GM12878 (cell line): ENCODE measurements at regions not wholly inside any gene's neighbourhood (a gene's known extent, or its start where the extent isn't known, plus 50 kb on each side); places are given as distances from the start of the nearest gene placed in this dataset.

Experiments
- CTCF ChIP-seq, 3 experiments: IDR thresholded peaks in 2 of 3; conservative IDR thresholded peaks in 1 of 3; 2 replicates each; pipeline ENCODE4 v1.5.1; 2011; ENCODE audit warnings: low read depth in 3 of 3, low read length in 3 of 3, mild to moderate bottlenecking in 3 of 3, control low read depth in 2 of 3, moderate library complexity in 2 of 3, inconsistent platforms in 1 of 3, mixed read lengths in 1 of 3; ENCODE audit not compliant: control insufficient read depth in 2 of 3, insufficient read depth in 1 of 3; ENCODE audit errors: extremely low read depth in 1 of 3
- FOS ChIP-seq: IDR thresholded peaks from 3 replicates; pipeline ENCODE4 v1.6.1; 2011; ENCODE audit warnings: borderline replicate concordance; ENCODE audit not compliant: insufficient read length; ENCODE audit errors: extremely low read depth
- IKZF1 ChIP-seq: fragments of 450-650 bp; conservative IDR thresholded peaks from 2 replicates; pipeline ENCODE4 v1.6.1; 2017; ENCODE audit warnings: antibody characterized with exemption, mild to moderate bottlenecking
- POLR2AphosphoS5 ChIP-seq: IDR thresholded peaks from 2 replicates; pipeline ENCODE4 v1.6.1; 2011; ENCODE audit warnings: mild to moderate bottlenecking, low read length, inconsistent platforms
- RAD21 ChIP-seq: IDR thresholded peaks from 2 replicates; pipeline ENCODE4 v1.6.1; 2011; ENCODE audit warnings: mild to moderate bottlenecking, low read depth, low read length, moderate library complexity; ENCODE audit not compliant: insufficient read depth

DNA sequence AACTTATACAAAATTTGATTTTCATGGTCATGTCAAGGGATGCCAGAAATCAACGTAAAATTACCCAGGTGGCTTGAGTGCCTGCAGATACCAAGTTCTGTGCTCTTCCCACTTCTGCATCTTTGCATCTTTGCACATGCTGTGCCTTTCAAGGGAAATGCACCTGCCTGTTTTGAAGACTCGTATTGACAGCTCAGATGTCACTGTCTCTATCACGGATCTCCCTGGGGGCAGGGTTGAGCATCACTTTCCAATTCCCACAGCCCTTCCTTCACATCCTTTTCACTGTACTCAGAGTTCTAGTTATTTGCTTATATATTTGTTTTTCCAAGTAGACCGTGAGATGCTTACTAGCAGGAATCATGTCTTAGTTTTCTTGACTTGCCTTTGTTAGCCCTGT, 274.2 kb downstream of the CDH26 start:
- TF ChIP-seq RAD21 (no peak), POLR2AphosphoS5 (no peak), FOS (no peak), IKZF1 (no peak), CTCF (IDR thresholded peaks at IDR 0.05 in 2 of 3, conservative IDR thresholded peaks at IDR 0.05 in 1 of 3; ENCODE audit: control insufficient read depth in 2 of 3, extremely low read depth in 1 of 3, insufficient read depth in 1 of 3, low read depth in 3 of 3, low read length in 3 of 3) (no peak)
